AG09309 (cell line): ENCODE measurements at regions not wholly inside any gene's neighbourhood (a gene's known extent, or its start where the extent isn't known, plus 50 kb on each side); places are given as distances from the start of the nearest gene placed in this dataset.

ENCODE experiments used
- DNase-seq: peaks from one replicate; pipeline ENCODE4 v3.0.0-alpha.2; 2010; ENCODE audit warnings: low read depth
- H3K4me3 ChIP-seq: 2 replicates; pipeline ENCODE4 v1.5.1; 2011; ENCODE audit warnings: mild to moderate bottlenecking, low read depth, low read length, moderate library complexity; ENCODE audit not compliant: control insufficient read depth
- CTCF ChIP-seq: IDR thresholded peaks from 2 replicates; pipeline ENCODE4 v1.5.1; 2011; ENCODE audit warnings: mild to moderate bottlenecking, low read depth, low read length, inconsistent platforms; ENCODE audit not compliant: insufficient read depth, control insufficient read depth; ENCODE audit errors: missing control alignments

- no peak for TF ChIP-seq CTCF
- no peak for DNase-seq
- H3K4me3 ChIP-seq, result no peak overlapping the region
Observed at GRCh38 chr20:4369119-4369797, 120.2 kb upstream of the ADRA1D start.

GRCh38 chr20:4366076-4366475 is 117.0 kb upstream of the ADRA1D start:
- H3K4me3 ChIP-seq, result no peak overlapping the region
- TF ChIP-seq CTCF, result no peak
- DNase-seq, result no peak

GRCh38 chr20:4358552-4358951 is 109.5 kb upstream of the ADRA1D start:
- no peak for TF ChIP-seq CTCF
- no peak for DNase-seq
- H3K4me3 ChIP-seq, result no peak overlapping the region

- TF ChIP-seq CTCF, result no peak
- no peak for DNase-seq
- no peak overlapping the region for H3K4me3 ChIP-seq
Observed at GRCh38 chr20:4352348-4352747, 103.3 kb upstream of the ADRA1D start.

GRCh38 chr20:4350096-4350495 is 101.0 kb upstream of the ADRA1D start:
- no peak overlapping the region for H3K4me3 ChIP-seq
- no peak for TF ChIP-seq CTCF
- no peak for DNase-seq

GRCh38 chr20:4344670-4345069 is 95.6 kb upstream of the ADRA1D start:
- H3K4me3 ChIP-seq, result no peak overlapping the region
- TF ChIP-seq CTCF, result no peak
- no peak for DNase-seq
